Fibroblast of gingiva (primary cell): ENCODE measurements at regions not wholly inside any gene's neighbourhood (a gene's known extent, or its start where the extent isn't known, plus 50 kb on each side); places are given as distances from the start of the nearest gene placed in this dataset.
"Not testable (repeated sequence)": the region's sequence is repeated elsewhere in the genome, so short reads cannot be mapped to it uniquely, and the experiment has no call there.

Experiments used
- DNase-seq: peaks from one replicate; pipeline ENCODE4 v3.0.0-alpha.2; 2011; ENCODE audit warnings: low read depth

GRCh38 chr1:147062956-147063355 lies 109.3 kb downstream of the PRKAB2 start:
- DNase-seq: no peak

DNA sequence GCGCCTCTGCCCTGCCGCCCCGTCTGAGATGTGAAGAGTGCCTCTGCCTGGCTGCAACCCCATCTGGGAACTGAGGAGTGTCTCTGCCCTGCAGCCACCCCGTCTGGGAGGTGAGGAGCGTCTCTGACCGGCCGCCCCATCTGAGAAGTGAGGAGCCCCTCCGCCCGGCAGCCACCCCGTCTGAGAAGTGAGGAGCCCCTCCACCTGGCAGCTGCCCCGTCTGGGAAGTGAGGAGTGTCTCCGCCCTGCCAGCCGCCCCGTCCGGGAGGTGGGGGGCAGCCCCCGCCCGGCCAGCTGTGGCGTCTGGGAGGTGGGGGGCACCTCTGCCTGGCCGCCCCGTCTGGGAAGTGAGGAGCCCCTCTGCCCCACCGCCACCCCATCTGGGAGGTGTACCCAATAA lies 110.4 kb downstream of the PRKAB2 start:
- not testable (repeated sequence) for DNase-seq

GRCh38 chr1:147053269-147053668 lies 115.1 kb downstream of the NBPF12 start:
- DNase-seq: no peak

GRCh38 chr1:147052677-147053076 lies 114.6 kb downstream of the NBPF12 start:
- no peak for DNase-seq

GRCh38 chr1:147052143-147052542 lies 114.0 kb downstream of the NBPF12 start:
- DNase-seq: no peak

DNA sequence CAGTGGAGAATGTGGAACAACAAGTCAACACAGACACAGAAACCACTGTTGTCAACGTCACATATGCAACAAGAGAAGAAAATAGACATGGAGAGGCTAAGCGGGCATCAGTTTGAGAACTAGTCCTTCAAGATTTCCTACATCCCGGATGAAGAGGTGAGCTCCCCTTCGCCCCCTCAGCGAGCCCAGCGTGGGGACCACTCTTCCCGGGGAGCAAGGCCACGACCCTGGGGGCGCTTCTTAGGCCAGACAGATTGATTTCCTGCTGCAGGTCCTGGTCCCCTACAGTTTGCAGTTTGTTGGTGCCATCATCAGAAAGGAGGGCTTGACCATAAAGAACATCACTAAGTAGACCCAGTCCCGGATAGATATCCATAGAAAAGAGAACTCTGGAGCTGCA lies 113.0 kb downstream of the NBPF12 start:
- DNase-seq: no peak

DNA sequence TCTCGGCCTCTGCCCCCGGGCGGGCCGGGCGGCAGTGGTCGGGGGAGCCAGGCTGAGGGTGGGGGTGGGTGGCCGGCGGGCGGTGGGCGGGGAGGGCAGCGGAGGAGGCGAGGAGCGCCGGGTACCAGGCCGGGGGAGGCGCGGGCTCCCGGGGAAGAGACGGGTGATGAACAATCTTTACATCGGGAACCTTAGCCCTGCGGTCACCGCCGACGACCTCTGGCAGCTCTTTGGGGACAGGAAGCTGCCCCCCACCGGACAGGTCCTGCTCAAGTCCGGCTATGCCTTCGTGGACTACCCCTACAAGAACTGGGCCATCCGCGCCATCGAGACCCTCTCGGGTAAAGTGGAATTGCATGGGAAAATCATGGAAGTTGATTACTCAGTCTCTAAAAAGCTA lies 112.5 kb downstream of the NBPF12 start:
- no peak for DNase-seq

- not testable (repeated sequence) for DNase-seq
Observed at GRCh38 chr1:147046863-147047394, 108.8 kb downstream of the NBPF12 start.

DNA sequence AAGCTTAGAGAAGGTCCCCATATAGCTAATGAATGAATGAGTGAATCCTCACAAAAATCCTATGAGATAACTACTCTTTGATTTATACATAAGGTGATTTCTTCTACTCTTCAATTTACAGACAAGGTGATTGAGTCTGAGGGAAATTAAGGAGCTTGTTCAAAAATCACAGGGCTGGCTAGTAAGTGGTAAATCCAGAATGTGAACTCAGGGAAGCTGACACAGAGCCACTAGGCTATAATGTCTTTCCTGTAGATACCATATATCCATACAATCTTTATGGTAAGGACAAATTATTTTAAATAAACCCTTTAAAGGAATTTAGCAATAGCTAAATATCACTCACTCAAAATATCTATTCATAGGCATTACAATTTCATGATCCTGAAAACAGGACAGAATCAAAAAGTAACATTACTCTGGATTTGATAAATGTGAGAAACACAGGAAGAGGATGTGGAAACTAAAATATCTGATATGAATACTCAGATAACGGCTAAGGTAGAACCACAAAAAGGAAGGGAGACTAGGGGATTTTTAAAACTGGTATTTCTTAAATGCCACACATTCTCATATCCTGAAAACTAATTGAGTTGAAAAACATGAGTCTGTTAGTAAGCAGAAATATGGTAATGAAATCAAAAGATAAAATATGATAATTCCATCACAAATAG lies 108.2 kb downstream of the NBPF12 start:
- no peak for DNase-seq
